HG02588 (cell line): ENCODE measurements at regions not wholly inside any gene's neighbourhood (a gene's known extent, or its start where the extent isn't known, plus 50 kb on each side); places are given as distances from the start of the nearest gene placed in this dataset.
"Not testable (repeated sequence)": the region's sequence is repeated elsewhere in the genome, so short reads cannot be mapped to it uniquely, and the experiment has no call there.

Experiments
- ATAC-seq: cut with Tn5 transposase; IDR thresholded peaks from one replicate; pipeline ENCODE4 v1.9.1; 2021; ENCODE audit warnings: mild to moderate bottlenecking, moderate library complexity; ENCODE audit not compliant: unreplicated experiment

GRCh38 chr5:159680095-159680494 lies 236.2 kb upstream of the ADRA1B start:
- ATAC-seq, result no peak

GRCh38 chr5:159681661-159682060 lies 234.6 kb upstream of the ADRA1B start:
- ATAC-seq, result no peak

GRCh38 chr5:159682623-159683022 lies 233.7 kb upstream of the ADRA1B start:
- ATAC-seq, result no peak

GRCh38 chr5:159687892-159688291 lies 228.4 kb upstream of the ADRA1B start:
- ATAC-seq, result not testable (repeated sequence)

- ATAC-seq, result no peak
These were observed 220.5 kb upstream of the ADRA1B start for GRCh38 chr5:159695741-159696294.

GRCh38 chr5:159697530-159697929 lies 218.8 kb upstream of the ADRA1B start:
- no peak for ATAC-seq

- ATAC-seq, result no peak
These were observed 218.0 kb upstream of the ADRA1B start for GRCh38 chr5:159698322-159698721.

GRCh38 chr5:159700016-159700415 lies 216.3 kb upstream of the ADRA1B start:
- ATAC-seq, result no peak

GRCh38 chr5:159702301-159702700 lies 214.0 kb upstream of the ADRA1B start:
- no peak for ATAC-seq

- ATAC-seq, result no peak
These were observed 213.5 kb upstream of the ADRA1B start for GRCh38 chr5:159702826-159703225.

- ATAC-seq, result no peak
These were observed 212.1 kb upstream of the ADRA1B start for GRCh38 chr5:159704160-159704559.

- ATAC-seq, result no peak
These were observed 210.3 kb upstream of the ADRA1B start for GRCh38 chr5:159705948-159706347.

GRCh38 chr5:159708090-159708489 lies 208.2 kb upstream of the ADRA1B start:
- no peak for ATAC-seq

GRCh38 chr5:159712672-159713071 lies 203.6 kb upstream of the ADRA1B start:
- no peak for ATAC-seq

- no peak for ATAC-seq
These were observed 203.0 kb upstream of the ADRA1B start for GRCh38 chr5:159713254-159713653.

GRCh38 chr5:159713773-159714172 lies 202.5 kb upstream of the ADRA1B start:
- no peak for ATAC-seq

GRCh38 chr5:159725475-159725874 lies 190.8 kb upstream of the ADRA1B start:
- ATAC-seq, result no peak

- no peak for ATAC-seq
These were observed 189.1 kb upstream of the ADRA1B start for GRCh38 chr5:159727167-159727566.

GRCh38 chr5:159730285-159730684 lies 186.0 kb upstream of the ADRA1B start:
- ATAC-seq, result no peak

- no peak for ATAC-seq
These were observed 184.1 kb upstream of the ADRA1B start for GRCh38 chr5:159732220-159732619.

GRCh38 chr5:159734366-159734765 lies 181.9 kb upstream of the ADRA1B start:
- ATAC-seq, result no peak

GRCh38 chr5:159735036-159735435 lies 181.2 kb upstream of the ADRA1B start:
- no peak for ATAC-seq
